GM23248 (cell line): ENCODE measurements at regions not wholly inside any gene's neighbourhood (a gene's known extent, or its start where the extent isn't known, plus 50 kb on each side); places are given as distances from the start of the nearest gene placed in this dataset.

ENCODE experiments used
- DNase-seq: peaks from one replicate; pipeline ENCODE4 v3.0.0-alpha.2; 2015
- H2AFZ ChIP-seq: fragments of 200-600 bp; sonication (generic); 2 replicates; pipeline ENCODE4 v1.6.1; 2016; ENCODE audit warnings: antibody characterized with exemption
- H3F3A ChIP-seq: fragments of 200-600 bp; sonication (generic); 2 replicates; pipeline ENCODE4 v1.6.1; 2016; ENCODE audit warnings: mild to moderate bottlenecking, antibody characterized with exemption, mixed run types; ENCODE audit not compliant: insufficient read depth
- H3K27ac ChIP-seq: fragments of 200-600 bp; sonication (generic); 2 replicates; pipeline ENCODE4 v1.5.1; 2016; ENCODE audit warnings: mild to moderate bottlenecking
- H3K27me3 ChIP-seq: fragments of 200-600 bp; sonication (generic); replicated peaks from 2 replicates; pipeline ENCODE4 v1.6.1; 2016; ENCODE audit warnings: mild to moderate bottlenecking; ENCODE audit not compliant: insufficient read depth
- H3K36me3 ChIP-seq: fragments of 200-600 bp; sonication (generic); 2 replicates; pipeline ENCODE4 v1.6.1; 2016; ENCODE audit warnings: low read depth, mild to moderate bottlenecking
- H3K4me1 ChIP-seq: fragments of 200-600 bp; sonication (generic); 2 replicates; pipeline ENCODE4 v1.6.1; 2016; ENCODE audit warnings: mild to moderate bottlenecking; ENCODE audit not compliant: insufficient read depth
- H3K4me2 ChIP-seq: fragments of 200-600 bp; sonication (generic); one replicate; pipeline ENCODE4 v1.6.1; 2016; ENCODE audit warnings: mild to moderate bottlenecking; ENCODE audit not compliant: unreplicated experiment
- H3K4me3 ChIP-seq: fragments of 200-600 bp; sonication (generic); 2 replicates; pipeline ENCODE4 v1.5.1; 2016; ENCODE audit warnings: mild to moderate bottlenecking
- H3K79me2 ChIP-seq: fragments of 200-600 bp; sonication (generic); 2 replicates; pipeline ENCODE4 v1.6.1; 2016; ENCODE audit warnings: mild to moderate bottlenecking; ENCODE audit not compliant: insufficient read depth
- H3K9ac ChIP-seq: fragments of 200-600 bp; sonication (generic); 2 replicates; pipeline ENCODE4 v1.6.1; 2016; ENCODE audit warnings: mild to moderate bottlenecking
- H3K9me2 ChIP-seq: fragments of 200-600 bp; sonication (generic); 2 replicates; pipeline ENCODE4 v1.6.1; 2016; ENCODE audit warnings: mixed run types, mild to moderate bottlenecking, moderate library complexity; ENCODE audit not compliant: insufficient read depth
- H3K9me3 ChIP-seq: fragments of 200-600 bp; sonication (generic); one replicate; pipeline ENCODE4 v1.6.1; 2017; ENCODE audit warnings: low read depth
- H4K20me1 ChIP-seq: fragments of 200-600 bp; sonication (generic); 2 replicates; pipeline ENCODE4 v1.6.0; 2016; ENCODE audit not compliant: insufficient read depth
- EZH2 ChIP-seq: fragments of 200-600 bp; sonication (generic); IDR thresholded peaks from 2 replicates; pipeline ENCODE4 v1.6.1; 2018; ENCODE audit warnings: antibody characterized with exemption, mild to moderate bottlenecking; ENCODE audit not compliant: insufficient read depth, poor library complexity, severe bottlenecking
- EZH2phosphoT487 ChIP-seq: fragments of 200-600 bp; sonication (generic); IDR thresholded peaks from 2 replicates; pipeline ENCODE4 v1.6.1; 2018; ENCODE audit warnings: antibody characterized with exemption, moderate library complexity, mild to moderate bottlenecking, low read depth; ENCODE audit not compliant: insufficient read depth
- WGBS, 2 experiments: methylation state at CpG; one replicate each; pipeline ENCODE4 v1.1.6; 2015 to 2017; ENCODE audit warnings: low lambda C conversion rate in 2 of 2, low coverage in 1 of 2; ENCODE audit errors: missing lambda C conversion rate in 2 of 2; 5-methylcytosine and 5-hydroxymethylcytosine counted together
- in situ Hi-C: fragments of 300-500 bp; cut with MboI; formaldehyde crosslinking; loops from 2 replicates; pipeline ENCODE4 v1.15.0; 2020

DNA sequence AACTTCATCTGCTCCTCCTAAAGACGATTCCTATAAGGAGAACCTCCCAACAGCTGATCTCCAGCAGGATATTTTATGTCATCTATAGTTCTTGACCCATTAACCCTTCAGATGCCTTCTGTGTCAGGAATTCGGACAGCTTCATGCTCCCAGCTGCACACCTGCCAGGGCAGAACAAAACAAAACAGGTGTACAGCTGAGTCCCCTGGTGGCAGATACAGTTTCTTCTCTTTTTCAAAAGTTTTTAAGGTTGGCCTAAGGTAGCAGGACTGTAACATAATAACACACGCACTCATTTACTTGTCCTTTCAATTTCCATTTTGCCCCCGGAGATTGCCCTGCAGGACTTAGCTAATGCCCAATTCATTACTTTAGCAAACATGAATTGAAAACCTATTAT is 218.3 kb downstream of the S1PR1 start:
- TF ChIP-seq EZH2 (no peak), EZH2phosphoT487 (no peak)
- Histone ChIP-seq H3K4me3 (no peak overlapping the region), H3K4me2 (no peak overlapping the region), H3K79me2 (no peaks in the 10 kb centered on the region), H3K9ac (no peak overlapping the region), H3F3A (no peaks in the 10 kb centered on the region), H4K20me1 (no peaks in the 10 kb centered on the region), H3K9me3 (no peaks in the 10 kb centered on the region), H3K27ac (no peak overlapping the region), H3K9me2 (no peaks in the 10 kb centered on the region), H3K4me1 (no peaks in the 10 kb centered on the region), H3K27me3 (0 out of 2 replicates have a peak, but pooled peaks cover 4% of the 10 kb centered on the region), H2AFZ (no peak overlapping the region), H3K36me3 (no peaks in the 10 kb centered on the region)
- 47 to 48% methylated on average over 4 of the region's 4 CpGs for WGBS, 2 experiments
- in situ Hi-C loops, result no loop called here
- no peak for DNase-seq

DNA sequence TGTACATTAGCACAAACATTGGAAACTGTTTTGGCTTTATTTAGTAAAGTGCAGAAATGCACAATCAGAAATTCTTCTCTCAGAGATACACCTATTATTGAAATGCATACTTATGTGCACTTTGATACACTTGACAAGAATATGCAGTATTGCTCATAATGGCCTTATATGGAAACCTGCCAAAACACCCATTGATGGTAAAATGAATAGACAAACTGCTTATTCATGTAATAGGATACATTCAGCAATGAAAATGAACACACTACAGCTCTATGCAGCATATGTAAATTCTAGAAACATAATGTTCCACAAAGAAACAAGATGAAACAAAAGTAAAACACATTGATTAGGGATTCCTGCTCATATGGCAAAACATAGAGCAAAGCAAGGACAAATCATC is 223.9 kb downstream of the S1PR1 start:
- H2AFZ ChIP-seq, result no peak overlapping the region
- no peaks in the 10 kb centered on the region for H3K9me3 ChIP-seq
- H3K36me3 ChIP-seq, result no peaks in the 10 kb centered on the region
- H4K20me1 ChIP-seq, result no peaks in the 10 kb centered on the region
- H3K79me2 ChIP-seq, result no peaks in the 10 kb centered on the region
- no peak overlapping the region for H3K27ac ChIP-seq
- no peaks in the 10 kb centered on the region for H3F3A ChIP-seq
- H3K4me2 ChIP-seq, result no peak overlapping the region
- H3K9ac ChIP-seq, result no peak overlapping the region
- TF ChIP-seq EZH2phosphoT487, result no peak
- TF ChIP-seq EZH2, result no peak
- H3K27me3 ChIP-seq, result 0 out of 2 replicates have a peak, but pooled peaks cover 4% of the 10 kb centered on the region
- H3K4me1 ChIP-seq, result no peaks in the 10 kb centered on the region
- in situ Hi-C loops, result no loop called here
- H3K9me2 ChIP-seq, result no peaks in the 10 kb centered on the region
- H3K4me3 ChIP-seq, result no peak overlapping the region
- no peak for DNase-seq

DNA sequence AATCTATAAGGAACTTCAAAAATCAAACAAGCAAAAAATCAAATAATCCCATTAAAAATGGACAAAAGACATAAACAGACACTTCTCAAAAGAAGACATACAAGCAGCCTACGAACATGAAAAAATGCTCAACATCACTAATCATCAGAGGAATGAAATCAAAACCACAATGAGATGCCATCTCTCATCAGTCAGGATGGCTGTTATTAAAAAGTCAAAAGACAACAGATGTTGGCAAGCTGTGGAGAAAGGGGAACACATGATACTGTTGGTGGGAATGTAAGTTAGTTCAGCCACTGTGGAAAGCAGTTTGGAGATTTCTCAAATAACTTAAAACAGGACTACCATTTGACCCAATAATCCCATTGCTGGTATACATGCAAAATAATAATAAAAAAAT is 226.4 kb downstream of the S1PR1 start:
- Histone ChIP-seq H3F3A (no peaks in the 10 kb centered on the region), H3K4me1 (no peaks in the 10 kb centered on the region), H4K20me1 (no peaks in the 10 kb centered on the region), H3K27ac (no peak overlapping the region), H3K27me3 (no peaks in the 10 kb centered on the region), H3K79me2 (no peaks in the 10 kb centered on the region), H3K9ac (no peak overlapping the region), H2AFZ (no peak overlapping the region), H3K4me3 (no peak overlapping the region), H3K4me2 (no peak overlapping the region), H3K9me3 (no peaks in the 10 kb centered on the region), H3K9me2 (no peaks in the 10 kb centered on the region), H3K36me3 (no peaks in the 10 kb centered on the region)
- TF ChIP-seq EZH2 (no peak), EZH2phosphoT487 (no peak)
- 0% methylated on average over 1 of the region's 1 CpG for WGBS, 2 experiments
- in situ Hi-C loops, result no loop called here
- no peak for DNase-seq

DNA sequence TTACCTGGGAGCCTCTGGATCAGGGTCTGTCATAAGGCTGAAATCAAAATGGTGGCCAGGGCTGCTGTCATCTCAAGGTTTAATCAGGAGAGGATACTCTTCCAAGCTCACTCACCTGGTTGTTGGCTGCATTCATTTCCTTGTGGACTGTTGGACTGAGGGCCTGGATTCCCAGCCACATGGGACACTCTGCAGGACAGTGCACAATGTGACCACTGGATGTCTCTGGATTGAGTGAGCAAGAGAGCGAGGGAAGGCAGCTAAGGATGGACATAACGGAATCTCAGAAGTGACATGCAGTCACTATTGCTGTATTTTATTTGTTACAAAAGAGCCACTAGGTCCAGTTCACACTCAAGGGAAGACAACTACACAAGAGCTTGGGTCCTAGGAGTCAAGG is 229.1 kb downstream of the S1PR1 start:
- in situ Hi-C loops, result no loop called here
- Histone ChIP-seq H4K20me1 (no peaks in the 10 kb centered on the region), H3F3A (no peaks in the 10 kb centered on the region), H2AFZ (no peak overlapping the region), H3K9me2 (no peaks in the 10 kb centered on the region), H3K4me3 (no peak overlapping the region), H3K36me3 (no peaks in the 10 kb centered on the region), H3K79me2 (no peaks in the 10 kb centered on the region), H3K9me3 (no peaks in the 10 kb centered on the region), H3K27ac (no peak overlapping the region), H3K9ac (no peak overlapping the region), H3K27me3 (no peaks in the 10 kb centered on the region), H3K4me2 (no peak overlapping the region), H3K4me1 (no peaks in the 10 kb centered on the region)
- DNase-seq, result no peak
- TF ChIP-seq EZH2phosphoT487 (no peak), EZH2 (no peak)
- WGBS, 2 experiments, result 42 to 55% methylated on average over 2 of the region's 2 CpGs

DNA sequence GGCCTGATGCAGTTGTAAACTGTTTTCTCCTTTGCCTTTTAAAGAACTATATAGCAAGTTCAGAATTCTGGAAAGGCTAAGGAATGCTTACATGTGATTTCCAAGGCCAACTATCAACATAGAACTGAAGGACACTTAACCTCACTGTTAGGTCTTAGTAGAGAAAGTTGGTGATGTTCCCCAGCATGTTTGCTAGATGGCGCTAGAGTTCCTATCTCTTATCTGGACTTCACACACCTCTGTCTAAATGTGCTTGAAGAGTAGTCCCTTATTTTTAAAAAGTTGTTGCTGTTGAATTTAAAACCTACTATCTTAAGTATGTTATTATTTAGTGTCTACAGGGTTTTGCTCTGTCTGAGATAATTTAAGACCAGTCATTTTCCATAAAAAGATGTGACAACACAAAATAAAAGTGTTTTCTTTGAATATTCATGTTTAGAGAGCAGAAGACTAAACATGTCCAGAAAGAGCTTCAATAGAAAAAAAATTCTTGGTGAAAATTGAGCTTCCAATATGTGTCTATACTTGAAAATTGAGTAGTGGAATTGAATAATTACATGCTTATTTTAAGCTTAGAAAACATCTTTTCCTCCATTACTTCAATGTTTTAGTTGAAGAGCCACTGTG is 237.3 kb downstream of the S1PR1 start:
- H3F3A ChIP-seq, result no peaks in the 10 kb centered on the region
- no peaks in the 10 kb centered on the region for H3K4me1 ChIP-seq
- no peaks in the 10 kb centered on the region for H4K20me1 ChIP-seq
- no peak overlapping the region for H3K4me2 ChIP-seq
- TF ChIP-seq EZH2 (no peak), EZH2phosphoT487 (no peak)
- H3K27ac ChIP-seq, result no peak overlapping the region
- H3K9me2 ChIP-seq, result no peaks in the 10 kb centered on the region
- DNase-seq, result peak; percentile 24
- WGBS, 2 experiments, result 14 to 17% methylated on average over 1 of the region's 1 CpG
- H3K79me2 ChIP-seq, result no peaks in the 10 kb centered on the region
- no peaks in the 10 kb centered on the region for H3K36me3 ChIP-seq
- no peaks in the 10 kb centered on the region for H3K9me3 ChIP-seq
- no peaks in the 10 kb centered on the region for H3K27me3 ChIP-seq
- H3K9ac ChIP-seq, result no peak overlapping the region
- no peak overlapping the region for H2AFZ ChIP-seq
- H3K4me3 ChIP-seq, result no peak overlapping the region
- in situ Hi-C loops, result no loop called here
